NCI-H446 (cell line): ENCODE measurements at regions not wholly inside any gene's neighbourhood (a gene's known extent, or its start where the extent isn't known, plus 50 kb on each side); places are given as distances from the start of the nearest gene placed in this dataset.

Experiments used
- DNase-seq, 2 experiments: peaks; one replicate each; lab custom pipeline; 2025; lab: John Stamatoyannopoulos, UW

DNA sequence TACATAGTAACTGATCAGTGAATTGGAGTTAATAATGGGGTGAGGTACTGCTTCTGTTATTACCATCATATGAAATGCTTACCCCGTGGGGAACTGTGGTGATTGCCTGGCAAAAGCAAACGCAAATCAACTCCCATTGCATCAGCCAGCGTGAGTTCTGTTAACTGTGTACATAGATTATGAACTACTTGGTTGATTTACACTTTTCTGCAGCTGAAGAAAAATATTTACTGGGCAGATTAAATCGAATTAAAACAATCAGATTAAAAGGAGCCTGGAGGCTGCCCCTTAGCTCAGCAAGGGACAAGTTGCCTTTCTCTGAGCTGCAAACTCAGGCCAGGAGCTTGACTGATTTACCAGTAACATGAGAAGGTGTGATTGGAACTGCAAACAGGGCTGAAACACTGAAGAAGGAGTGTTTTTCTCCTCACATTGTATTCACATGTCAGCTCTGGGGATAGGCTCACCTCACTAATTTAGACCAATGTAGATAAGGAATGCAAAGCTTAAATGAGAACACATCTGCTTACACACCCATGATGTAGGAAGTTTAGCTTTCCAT lies 220.1 kb downstream of the OSR1 start:
- no peak for DNase-seq

DNA sequence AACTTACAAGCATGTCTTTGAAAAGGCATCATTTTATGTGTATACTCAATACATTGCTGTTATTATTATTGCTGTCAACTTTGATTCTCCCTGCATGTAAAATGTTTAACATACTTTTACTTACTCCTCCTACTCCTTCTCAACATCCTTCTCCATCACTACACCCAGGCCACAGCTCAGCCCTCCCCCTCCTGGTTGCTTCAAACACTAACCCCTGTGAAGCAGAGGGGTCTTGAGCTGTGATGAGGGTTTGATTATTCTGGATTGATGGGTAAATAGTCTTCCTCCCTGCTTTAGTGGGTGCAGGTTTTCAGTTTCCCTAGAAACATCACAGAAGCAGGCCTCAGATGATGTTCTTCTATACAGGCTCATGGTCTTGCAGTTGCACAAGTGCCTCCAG lies 221.0 kb downstream of the OSR1 start:
- DNase-seq: no peak

DNA sequence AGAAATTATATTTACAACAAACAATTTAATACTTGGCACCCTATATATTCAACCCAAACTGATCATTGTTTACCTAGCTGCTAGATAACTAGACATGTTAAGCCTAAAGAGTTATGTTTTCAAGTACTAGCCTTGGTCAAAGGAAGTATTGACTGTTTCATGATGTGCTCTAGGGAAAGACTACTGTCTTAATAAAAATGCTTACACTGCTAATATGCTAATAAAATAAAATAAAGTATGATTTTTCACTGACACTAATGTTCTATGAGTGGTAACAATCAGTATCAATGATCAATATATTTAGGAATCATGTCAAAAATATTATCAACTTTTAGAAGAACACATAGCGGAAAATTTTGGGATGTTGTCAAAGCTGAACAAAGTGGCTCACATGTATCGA lies 225.5 kb downstream of the OSR1 start:
- DNase-seq: no peak

DNA sequence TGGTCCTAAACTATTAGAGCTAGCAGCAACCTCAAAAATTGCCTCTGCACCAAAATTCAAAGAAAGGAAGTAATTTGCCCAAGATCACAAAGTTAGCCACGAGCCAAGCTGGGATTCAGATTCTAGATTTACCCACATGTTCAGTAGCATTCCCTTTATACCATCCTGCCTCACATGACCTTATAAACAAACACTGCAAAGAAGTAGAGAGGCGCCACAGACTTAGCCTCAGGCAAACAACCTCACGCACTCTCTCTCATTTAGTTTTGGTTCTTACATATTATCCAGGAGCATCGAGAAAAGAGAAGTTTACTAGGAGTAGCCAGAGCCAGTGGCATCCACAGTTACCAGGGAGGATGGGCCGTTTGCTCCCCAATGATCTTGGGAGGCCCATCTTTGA lies 226.6 kb downstream of the OSR1 start:
- DNase-seq: no peak

DNA sequence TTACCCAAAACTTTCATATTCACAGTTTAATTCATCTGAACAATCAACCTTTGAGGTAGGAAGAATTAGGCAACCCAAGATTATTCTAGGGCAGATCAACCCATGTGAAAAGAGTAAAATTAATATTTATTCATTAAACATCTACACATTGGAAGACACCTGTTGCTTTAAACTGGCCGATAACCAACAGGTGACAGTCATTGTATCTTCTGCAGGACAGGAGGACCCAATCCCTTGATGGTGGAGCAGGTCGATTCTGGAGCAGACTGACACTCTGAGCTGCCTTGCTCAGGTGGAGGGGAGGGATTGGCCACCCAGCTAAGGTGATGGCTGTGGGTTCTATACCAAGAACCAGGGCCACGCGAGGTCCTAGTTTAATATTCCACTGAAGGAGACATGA lies 230.3 kb downstream of the OSR1 start:
- DNase-seq: no peak

DNA sequence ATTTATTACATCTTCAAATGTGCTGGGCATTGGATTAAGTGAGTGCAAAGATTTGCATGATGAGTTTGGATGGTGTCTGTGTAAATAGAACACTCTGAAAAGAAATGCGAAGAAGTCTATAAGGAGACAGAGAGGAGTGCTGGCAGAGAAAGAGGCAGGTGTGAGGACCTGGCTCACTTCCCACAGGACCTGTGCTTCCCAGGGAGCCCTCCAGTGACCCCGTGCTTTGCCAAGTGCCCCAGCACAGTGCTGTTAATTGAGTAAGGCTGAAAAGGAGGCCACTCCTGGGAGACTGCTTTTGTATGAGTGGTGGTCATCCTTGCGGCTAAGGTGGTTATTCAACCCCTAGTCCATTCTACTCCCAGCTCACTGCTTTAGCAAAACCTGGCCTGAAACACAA lies 230.8 kb downstream of the OSR1 start:
- no peak for DNase-seq

DNA sequence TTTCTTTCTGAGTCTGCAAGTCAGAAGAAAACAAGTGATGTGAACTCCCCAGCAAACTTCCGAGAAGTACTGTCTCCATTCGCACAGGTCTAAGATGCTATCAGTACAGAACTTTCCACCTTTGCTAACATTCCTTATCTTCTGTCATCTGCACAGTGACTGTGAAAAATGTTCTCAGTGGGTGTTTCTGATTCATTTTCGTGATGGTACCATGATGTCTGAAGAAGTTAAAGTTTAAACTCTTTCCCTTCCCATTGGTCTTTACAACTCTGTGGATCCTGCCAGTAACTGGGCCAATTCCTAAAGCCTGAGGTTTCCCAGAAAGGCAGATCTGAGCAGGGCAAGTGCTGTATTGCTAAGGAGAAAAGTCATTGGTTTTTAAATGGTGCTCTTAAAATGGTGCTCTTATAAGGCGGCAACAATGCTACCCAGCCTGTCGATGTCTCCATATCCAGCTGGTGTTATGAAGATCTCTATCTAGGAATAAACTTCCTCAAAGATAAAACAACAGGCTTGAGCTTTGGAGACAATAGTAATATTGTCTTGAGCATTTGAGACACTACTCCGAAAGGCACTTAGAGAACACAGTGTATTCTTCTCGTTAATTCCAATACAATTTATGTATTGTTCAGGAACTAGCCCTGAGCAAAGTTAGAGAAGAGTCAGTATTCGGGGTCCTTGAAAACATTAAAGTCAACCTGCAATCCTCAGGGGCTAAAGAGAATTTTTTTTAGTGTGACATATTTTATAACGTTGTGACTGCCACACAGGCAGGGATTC lies 232.3 kb downstream of the OSR1 start:
- no peak for DNase-seq

DNA sequence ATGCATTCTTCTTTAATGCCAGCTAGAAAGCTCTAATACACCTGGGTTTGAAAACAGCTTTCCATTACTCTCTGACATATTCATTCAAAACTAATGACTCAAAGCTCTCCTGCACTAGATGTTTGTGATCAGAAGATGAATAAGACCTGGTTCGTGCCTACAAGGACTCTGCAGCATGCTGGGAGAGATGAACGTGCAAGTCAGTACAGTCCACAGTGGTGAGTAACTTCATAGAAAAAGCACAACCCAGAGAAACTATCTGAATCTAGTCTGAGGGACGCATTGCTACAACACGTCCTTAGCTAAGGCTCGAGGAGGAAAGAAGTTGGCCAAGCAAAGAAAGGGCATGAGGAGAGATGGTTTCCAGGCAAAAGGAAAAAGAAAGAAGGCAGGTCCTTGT lies 234.3 kb downstream of the OSR1 start:
- no peak for DNase-seq

DNA sequence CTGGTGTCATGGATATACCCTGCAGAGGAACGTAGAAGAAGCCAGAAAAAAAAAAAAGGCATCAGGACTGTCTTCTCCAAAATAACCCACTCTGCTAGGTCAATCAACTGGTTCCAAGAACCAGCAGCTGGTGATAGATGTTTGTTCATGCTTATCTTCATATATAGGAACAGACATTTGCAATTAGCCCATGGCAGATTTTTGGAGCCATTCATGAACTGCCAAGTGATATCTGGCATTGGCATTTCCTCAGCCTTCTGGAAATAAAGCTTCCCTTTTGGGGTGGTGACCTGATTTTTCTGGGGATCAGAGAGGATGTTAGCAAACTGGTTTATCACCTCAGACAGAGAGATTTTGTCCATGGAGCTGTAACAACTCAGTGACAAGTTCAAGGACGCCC lies 234.9 kb downstream of the OSR1 start:
- DNase-seq: no peak

DNA sequence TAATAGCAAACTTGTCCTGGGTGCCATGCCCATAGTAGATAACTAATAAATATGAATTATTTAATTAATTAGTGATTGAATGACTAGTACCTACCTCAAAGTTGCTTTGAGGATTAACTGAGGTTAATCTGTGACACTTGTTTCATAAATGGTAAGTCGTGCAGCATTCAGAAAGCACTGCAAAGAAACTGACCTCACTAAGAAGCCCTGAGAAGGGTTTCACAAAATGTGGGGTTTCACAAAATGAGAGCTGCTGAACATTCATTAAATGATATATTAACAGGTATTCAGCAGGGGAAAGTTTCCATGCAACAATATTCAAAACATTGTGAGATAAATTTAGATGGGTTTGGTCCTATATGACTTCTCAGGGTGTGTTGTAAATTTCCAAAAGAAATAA lies 236.2 kb downstream of the OSR1 start:
- DNase-seq: no peak

DNA sequence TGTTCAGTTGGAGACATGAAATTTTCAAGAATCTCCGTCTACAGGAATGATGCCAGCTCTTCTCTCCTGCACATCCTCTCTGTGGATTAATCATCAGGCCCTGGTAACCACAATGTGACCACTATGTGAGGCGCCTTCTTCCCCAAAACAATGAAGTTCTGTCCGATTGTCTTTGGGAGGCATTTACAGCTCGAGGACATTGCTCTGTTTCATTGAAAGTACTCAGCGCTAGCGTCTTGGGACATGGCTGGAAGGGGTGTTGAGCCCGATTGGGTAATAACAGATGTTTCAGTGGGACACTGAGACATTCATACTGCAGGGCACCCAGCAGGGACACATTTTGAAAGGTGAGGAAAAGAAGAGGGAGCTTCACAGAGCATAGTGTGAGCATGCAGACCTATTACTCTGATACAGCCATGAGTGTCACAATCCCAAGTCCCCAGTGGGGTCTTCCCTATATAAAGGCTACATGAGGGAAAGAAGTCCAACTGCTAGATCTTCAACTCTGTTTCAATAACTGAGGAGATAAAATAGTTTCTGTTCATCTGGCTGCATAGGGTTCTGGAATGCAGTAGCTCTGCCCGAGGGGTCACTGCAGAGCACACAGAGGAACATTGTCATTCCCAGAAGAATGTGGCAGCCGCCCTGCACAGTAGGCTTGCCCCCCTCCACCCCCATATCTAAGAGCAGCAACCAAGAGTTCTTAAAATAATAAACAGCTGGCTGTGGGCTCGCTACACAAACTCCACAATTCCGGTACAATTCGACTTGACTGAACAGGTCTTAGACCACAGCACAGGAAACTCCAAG lies 237.3 kb downstream of the OSR1 start:
- no peak for DNase-seq

DNA sequence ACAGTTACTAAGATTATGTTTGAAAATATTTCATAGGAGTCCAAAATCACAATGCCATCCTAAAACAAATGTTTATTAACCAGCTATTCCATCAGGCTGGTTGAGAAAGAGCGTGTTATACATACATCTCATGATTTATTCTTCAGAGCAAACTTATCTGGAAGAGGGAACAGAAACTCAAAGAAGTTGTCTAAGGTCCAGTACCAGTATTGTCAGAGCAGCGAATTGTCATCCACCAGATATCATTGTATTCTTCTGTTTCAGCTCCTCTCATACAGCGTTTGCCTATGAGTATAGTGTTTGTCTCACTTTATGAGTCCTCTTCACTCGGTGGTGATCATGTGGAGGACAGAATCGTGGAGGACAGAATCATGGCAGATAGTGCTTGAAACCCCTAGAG lies 238.2 kb downstream of the OSR1 start:
- DNase-seq: no peak

DNA sequence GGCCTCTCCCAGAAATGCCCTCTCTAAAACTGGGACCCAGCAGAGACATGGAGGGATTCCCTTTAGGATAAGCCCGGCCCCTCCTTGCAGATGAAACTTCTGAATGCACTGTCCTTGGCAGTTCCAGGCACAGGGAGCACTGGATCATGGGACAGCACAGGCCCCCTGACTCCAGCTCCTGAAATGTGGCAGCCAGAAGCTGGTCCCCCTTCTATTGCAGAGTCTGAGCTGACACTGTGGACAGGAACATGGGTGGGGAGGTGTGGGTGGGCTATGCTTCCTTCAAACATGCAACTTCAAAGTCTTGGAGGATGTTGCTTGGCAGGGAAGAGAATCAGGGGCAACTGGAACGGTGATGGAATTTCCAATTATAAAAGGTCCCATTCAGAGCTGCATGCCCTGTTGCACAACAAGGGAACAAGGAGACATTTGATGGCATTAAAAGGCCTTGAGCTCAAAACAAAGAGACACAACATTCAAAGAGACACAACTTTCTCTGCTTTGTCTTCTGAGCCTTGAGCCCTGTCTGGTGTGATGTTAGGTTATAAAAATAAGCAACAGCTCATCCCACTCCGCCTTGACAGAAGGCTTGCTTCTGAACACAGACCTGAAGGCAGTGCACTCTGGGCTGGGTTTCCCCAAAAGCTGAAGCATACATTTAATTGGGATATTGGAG lies 239.0 kb downstream of the OSR1 start:
- DNase-seq: no peak

DNA sequence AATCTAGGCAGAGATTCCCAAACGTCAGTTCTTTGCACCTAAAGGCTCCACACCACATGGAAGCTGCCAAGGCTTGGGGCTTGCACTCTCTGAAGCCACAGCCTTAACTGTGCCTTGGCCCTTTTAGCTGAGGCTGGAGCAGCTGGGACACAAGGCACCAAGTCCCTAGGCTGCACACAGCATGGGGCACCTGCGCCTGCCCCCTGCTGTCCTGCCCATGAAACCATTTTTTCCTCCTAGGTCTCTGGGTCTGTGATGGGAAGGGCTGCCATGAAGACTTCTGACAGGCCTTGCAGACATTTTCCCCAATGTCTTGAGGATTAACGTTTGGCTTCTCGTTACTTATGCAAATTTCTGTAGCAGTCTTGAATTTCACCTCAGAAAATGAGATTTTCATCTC lies 241.5 kb downstream of the OSR1 start:
- DNase-seq: no peak

DNA sequence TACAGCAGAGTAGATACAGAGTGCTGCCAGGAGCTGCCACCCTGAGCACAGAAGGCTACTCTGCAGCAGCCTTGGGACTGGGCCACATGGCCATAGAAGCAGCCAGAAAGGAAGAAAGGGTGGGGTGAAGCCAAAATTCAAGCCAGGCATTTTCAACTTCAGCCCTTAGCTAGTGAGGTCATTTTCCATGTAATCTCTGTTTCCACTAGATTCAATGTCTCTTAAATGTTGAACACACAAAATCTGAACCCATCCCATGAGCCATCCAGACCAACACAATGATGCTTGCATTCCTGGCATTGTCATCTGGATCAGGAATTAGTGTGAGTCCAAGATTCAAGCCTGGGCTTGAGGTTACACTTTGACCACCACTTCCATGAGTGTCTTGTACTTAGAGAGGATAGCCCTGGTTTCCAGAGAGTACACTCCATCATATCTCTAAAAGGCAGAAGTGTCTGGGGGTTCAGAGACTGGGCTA lies 243.6 kb downstream of the OSR1 start:
- no peak for DNase-seq

DNA sequence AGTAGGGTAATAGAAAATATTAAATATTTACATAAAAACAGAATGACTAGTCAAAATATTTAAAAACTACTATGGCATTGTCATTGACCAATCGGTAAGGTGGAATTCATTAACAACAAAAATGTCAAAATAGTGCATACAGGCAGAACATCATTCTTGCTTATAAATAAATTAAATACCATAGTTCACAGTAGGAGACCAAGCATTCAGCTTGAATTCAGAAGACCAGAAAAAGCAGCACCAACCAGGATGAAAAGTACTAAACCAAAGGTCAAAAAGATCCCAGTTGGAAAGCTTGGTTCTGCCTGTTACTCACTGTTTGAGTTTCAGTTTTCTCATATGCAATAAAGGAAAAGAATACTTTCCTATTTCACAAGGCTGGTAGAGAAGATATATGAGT lies 244.3 kb downstream of the OSR1 start:
- no peak for DNase-seq

DNA sequence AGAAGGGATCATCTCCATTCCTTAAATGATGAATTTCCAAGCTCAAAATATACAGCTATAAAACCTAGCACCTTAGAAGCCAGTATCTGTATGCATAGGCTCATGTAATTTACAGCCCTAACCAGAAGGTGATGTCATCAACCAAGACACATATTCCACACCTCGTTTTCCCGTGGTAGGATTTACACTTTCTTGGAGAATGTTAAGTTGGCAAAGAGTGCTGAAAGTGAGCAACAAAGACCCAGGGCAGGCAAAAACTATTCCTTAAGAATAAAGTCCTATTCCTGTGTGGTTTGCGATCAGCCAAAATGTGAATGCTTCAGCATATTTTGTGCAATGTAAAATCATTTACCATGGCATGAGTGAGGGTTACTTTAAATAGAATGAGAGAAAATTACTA lies 247.1 kb downstream of the OSR1 start:
- no peak for DNase-seq

DNA sequence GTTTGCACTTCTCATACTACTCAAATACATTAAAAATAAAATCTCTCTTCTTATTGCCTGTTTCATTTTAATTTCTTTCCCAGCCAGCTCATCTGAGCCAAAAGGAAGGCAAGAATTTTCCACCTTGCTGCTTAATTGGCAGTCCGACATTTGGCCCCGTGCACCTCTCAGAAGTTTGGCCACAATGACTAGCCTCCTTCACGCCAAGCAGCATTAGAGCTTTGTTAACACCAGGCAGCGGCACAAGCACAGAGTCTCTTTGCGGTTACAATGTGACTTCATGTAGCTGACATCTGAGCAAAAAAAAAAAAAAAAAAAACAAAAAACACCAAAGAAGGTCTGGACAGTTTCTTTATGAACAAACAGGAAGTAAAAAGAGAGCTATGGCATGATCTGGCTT lies 248.9 kb downstream of the OSR1 start:
- no peak for DNase-seq

DNA sequence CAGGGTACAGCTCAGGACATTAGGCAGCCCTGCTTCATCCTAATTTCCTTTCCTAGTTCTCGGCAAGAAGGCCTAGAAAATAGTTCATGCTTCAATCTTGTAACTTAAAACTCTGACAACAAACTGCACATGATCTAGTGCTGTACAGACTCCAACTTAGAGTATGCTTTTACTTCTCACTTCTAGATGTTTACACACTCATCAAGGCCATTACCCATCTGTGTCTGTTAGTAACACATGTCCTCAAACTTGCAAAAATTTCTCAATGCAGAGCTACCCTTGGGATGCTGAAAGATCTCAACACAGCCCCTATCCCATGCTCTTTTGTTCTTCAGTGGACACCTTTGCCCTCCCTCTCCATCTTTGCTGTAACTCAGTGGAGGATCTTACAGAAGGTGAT lies 252.0 kb downstream of the OSR1 start:
- no peak for DNase-seq

DNA sequence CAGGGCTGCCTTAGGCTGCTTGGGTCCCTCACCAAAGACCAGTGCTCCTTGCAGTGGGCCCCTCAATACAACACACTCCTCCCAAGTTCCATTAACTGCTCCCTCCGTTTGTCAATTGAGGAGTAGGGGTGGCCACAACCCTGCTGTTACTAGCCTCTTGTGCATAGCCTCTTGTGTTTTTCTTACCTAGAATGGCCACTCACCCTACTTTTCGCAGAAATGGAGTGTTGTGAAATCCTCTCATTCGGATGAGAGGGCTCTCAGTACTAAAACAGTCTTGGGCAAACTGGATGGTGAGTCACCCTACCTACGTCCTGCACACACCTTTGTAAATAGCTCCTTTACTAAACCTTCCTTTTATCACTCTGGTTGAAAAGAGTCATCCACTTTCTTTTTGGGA lies 253.9 kb downstream of the OSR1 start:
- DNase-seq: no peak

DNA sequence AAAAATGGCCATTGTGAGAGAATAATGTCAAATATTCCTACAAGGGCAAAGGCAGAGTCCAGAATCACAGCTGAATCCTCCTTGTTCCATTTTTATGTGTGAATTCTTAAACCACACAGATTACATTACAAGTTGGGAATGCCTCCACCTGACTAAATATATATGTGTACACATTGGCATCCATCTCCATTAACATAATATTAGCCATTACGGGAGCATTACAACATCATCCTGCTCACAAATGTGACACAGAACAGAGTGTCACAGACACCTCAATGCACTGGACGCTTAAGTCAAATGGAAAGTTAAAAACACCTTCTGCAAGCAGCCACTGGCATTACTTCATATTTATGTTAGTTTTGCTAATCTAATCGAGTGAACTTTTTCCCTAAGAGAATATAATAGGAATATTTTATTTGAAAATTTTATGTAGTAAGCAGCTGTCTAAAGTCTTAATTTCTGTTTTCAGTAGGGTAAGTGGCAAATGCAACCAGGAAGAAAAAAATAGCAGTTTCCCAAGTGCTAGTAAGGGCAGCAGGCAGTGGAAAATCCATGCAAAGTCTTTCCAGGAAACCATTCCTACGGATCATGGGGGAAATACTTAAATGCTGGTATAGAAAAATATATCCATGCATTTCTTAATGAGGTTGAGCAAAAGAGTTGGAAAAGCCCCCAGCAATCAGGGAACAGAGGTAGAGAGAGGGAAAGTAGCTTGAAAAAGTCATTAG lies 255.6 kb downstream of the OSR1 start:
- DNase-seq: no peak

DNA sequence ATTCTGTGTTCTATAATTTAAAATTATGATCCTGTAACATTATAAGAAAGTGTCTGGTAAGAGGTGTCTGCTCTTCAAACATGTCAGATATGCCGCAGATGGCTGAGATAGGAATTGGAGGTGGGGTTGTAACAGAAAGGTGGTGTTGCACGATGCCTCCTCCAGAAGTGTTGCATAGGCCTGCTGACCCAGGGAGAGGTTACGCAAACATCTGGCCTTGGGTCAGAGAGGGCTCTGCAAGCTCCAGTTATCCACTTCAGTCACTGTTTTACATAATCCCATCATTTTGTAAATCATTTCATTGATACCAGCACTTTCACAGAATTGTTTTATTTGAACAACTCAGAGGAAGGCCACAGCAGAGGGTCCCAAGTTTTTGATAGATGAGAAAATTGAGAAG lies 256.5 kb downstream of the OSR1 start:
- no peak for DNase-seq
